Astrocyte of the spinal cord (primary cell): ENCODE measurements at regions not wholly inside any gene's neighbourhood (a gene's known extent, or its start where the extent isn't known, plus 50 kb on each side); places are given as distances from the start of the nearest gene placed in this dataset.

ENCODE experiments used
- DNase-seq: peaks from one replicate; pipeline ENCODE4 v3.0.0; 2011; ENCODE audit warnings: low read depth, low spot score
- H3K4me3 ChIP-seq: 2 replicates; pipeline ENCODE4 v1.5.1; 2011; ENCODE audit warnings: low read depth, mild to moderate bottlenecking, low read length, moderate library complexity
- CTCF ChIP-seq: IDR thresholded peaks from 2 replicates; pipeline ENCODE4 v1.5.1; 2012; ENCODE audit warnings: low read depth, mild to moderate bottlenecking, low read length, inconsistent platforms
- in situ Hi-C: cut with HindIII; loops from 2 replicates; pipeline ENCODE4 v1.10.0; 2017; ENCODE audit warnings: low sequenced_read_pairs

GRCh38 chr11:76280882-76281557, 74.7 kb upstream of the WNT11 start:
- TF ChIP-seq CTCF = no peak
- in situ Hi-C loops = no loop called here
- no peak for DNase-seq
- H3K4me3 ChIP-seq = no peak overlapping the region

- no peak for TF ChIP-seq CTCF
- in situ Hi-C loops = no loop called here
- no peak overlapping the region for H3K4me3 ChIP-seq
- DNase-seq = no peak
These were observed 74.0 kb upstream of the WNT11 start for GRCh38 chr11:76280151-76280881.

- DNase-seq = no peak
- no peak overlapping the region for H3K4me3 ChIP-seq
- TF ChIP-seq CTCF = no peak
- in situ Hi-C loops = no loop called here
These were observed 73.3 kb upstream of the WNT11 start for GRCh38 chr11:76279646-76280045.

- TF ChIP-seq CTCF = no peak
- H3K4me3 ChIP-seq = no peak overlapping the region
- no peak for DNase-seq
- in situ Hi-C loops = no loop called here
These were observed 72.7 kb upstream of the WNT11 start for GRCh38 chr11:76279038-76279437.

GRCh38 chr11:76278526-76278925, 72.2 kb upstream of the WNT11 start:
- in situ Hi-C loops = no loop called here
- no peak for TF ChIP-seq CTCF
- DNase-seq = no peak
- H3K4me3 ChIP-seq = no peak overlapping the region

- no peak overlapping the region for H3K4me3 ChIP-seq
- in situ Hi-C loops = no loop called here
- TF ChIP-seq CTCF = no peak
These were observed 71.2 kb upstream of the WNT11 start for GRCh38 chr11:76277298-76278175.

More at GRCh38 chr11:76277298-76278175, 71.2 kb upstream of the WNT11 start:
- DNase-seq = no peak
